Astrocyte of the cerebellum (primary cell): ENCODE measurements at regions not wholly inside any gene's neighbourhood (a gene's known extent, or its start where the extent isn't known, plus 50 kb on each side); places are given as distances from the start of the nearest gene placed in this dataset.

ENCODE experiments used
- DNase-seq: peaks from one replicate; pipeline ENCODE4 v3.0.0-alpha.2; 2011; ENCODE audit warnings: low read depth
- H3K4me3 ChIP-seq: 2 replicates; pipeline ENCODE4 v1.5.1; 2011; ENCODE audit warnings: mild to moderate bottlenecking, low read depth, low read length, moderate library complexity
- CTCF ChIP-seq: IDR thresholded peaks from 2 replicates; pipeline ENCODE4 v1.5.1; 2012; ENCODE audit warnings: low read length, low read depth, moderate library complexity, mild to moderate bottlenecking; ENCODE audit errors: missing control alignments
- in situ Hi-C: cut with HindIII; loops from 2 replicates; pipeline ENCODE4 v1.10.0; 2017; ENCODE audit warnings: low sequenced_read_pairs

GRCh38 chr2:217404236-217404760, 544.4 kb upstream of the TNP1 start:
- no peak overlapping the region for H3K4me3 ChIP-seq
- in situ Hi-C loops, result no loop called here
- no peak for DNase-seq
- TF ChIP-seq CTCF, result no peak

GRCh38 chr2:217402761-217403383, 543.0 kb upstream of the TNP1 start:
- in situ Hi-C loops, result no loop called here
- H3K4me3 ChIP-seq, result no peak overlapping the region
- TF ChIP-seq CTCF, result no peak
- DNase-seq, result no peak

- no peak for TF ChIP-seq CTCF
- DNase-seq, result no peak
- in situ Hi-C loops, result no loop called here
- H3K4me3 ChIP-seq, result no peak overlapping the region
Observed at GRCh38 chr2:217402144-217402543, 542.3 kb upstream of the TNP1 start.

GRCh38 chr2:217399291-217399690, 539.4 kb upstream of the TNP1 start:
- H3K4me3 ChIP-seq, result no peak overlapping the region
- in situ Hi-C loops, result no loop called here
- no peak for DNase-seq
- no peak for TF ChIP-seq CTCF

GRCh38 chr2:217398860-217399259, 539.0 kb upstream of the TNP1 start:
- H3K4me3 ChIP-seq, result no peak overlapping the region
- no peak for TF ChIP-seq CTCF
- in situ Hi-C loops, result no loop called here
- no peak for DNase-seq

- in situ Hi-C loops, result no loop called here
- no peak for DNase-seq
- TF ChIP-seq CTCF, result no peak
- no peak overlapping the region for H3K4me3 ChIP-seq
Observed at GRCh38 chr2:217398101-217398500, 538.2 kb upstream of the TNP1 start.
